Activated T-helper 2 cell treated with anti-CD3 and anti-CD28 coated beads, Interferon-gamma antibody, Interleukin-2, Interleukin-4, amounts not matched to agents 10 μg/mL and 5 μg/mL and 100 μg/mL, durations not matched to agents 14 hours and 24 hours and 36 hours (primary cell): ENCODE measurements at regions not wholly inside any gene's neighbourhood (a gene's known extent, or its start where the extent isn't known, plus 50 kb on each side); places are given as distances from the start of the nearest gene placed in this dataset.

Source experiments
- DNase-seq: peaks from one replicate; pipeline ENCODE4 v3.0.0; 2021; ENCODE audit warnings: low spot score
- H3K27ac Mint-ChIP-seq: one replicate; pipeline ENCODE4 v1.8.0; 2021; ENCODE audit warnings: mixed read lengths
- H3K27me3 Mint-ChIP-seq: one replicate; pipeline ENCODE4 v1.8.0; 2021; ENCODE audit warnings: low read depth, mixed read lengths
- H3K36me3 Mint-ChIP-seq: one replicate; pipeline ENCODE4 v1.8.0; 2021; ENCODE audit warnings: low read depth, mixed read lengths
- H3K4me1 Mint-ChIP-seq: one replicate; pipeline ENCODE4 v1.8.0; 2021; ENCODE audit warnings: low read depth, mixed read lengths
- H3K4me3 Mint-ChIP-seq: one replicate; pipeline ENCODE4 v1.8.0; 2021; ENCODE audit warnings: low read depth, mild to moderate bottlenecking, moderate library complexity, mixed read lengths
- H3K9me3 Mint-ChIP-seq: one replicate; pipeline ENCODE4 v1.8.0; 2021; ENCODE audit warnings: mixed read lengths
- intact Hi-C: fragments of 100-400 bp; cut with micrococcal nuclease; formaldehyde crosslinking; loops from one replicate; pipeline ENCODE4 v1.15.1; 2023

DNA sequence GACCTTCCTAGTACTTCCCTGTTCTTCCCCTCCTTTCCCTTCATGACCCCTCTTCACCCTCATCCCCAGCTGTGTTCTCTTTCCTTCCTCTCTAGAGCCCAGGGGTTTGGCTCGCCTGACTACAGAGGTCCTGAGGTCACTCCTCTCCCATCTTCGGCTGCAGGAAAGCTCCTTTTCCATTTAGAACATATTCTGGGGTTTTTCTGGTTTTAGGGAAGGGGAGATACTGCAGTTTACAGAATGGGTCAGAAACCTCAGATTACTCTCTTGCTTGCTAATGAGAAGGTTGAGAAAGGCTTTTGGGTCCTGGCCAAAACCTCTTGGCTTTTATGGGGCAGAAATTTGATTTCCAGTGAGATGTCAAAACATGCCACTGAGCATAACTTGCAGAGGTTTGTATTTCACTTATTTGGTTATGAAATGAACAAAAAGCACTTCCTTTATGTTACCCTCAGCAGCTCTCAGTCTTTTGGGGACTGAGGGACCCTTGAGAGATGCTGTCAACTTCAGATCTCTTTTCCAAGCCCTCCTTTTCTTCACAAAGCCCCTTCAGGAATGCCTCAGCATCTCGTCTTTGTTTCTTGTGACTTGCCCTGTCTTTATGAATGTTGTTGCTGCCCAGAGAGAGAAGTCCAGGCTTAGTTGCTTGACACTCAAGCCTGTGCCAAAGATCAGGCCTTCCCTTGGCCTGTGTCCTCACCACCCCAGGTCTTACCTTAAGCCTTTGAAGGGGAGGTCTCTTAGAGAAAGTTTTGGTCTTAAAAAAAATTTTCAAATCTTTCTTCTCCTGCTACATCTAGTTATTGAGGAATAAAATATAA, 121.7 kb upstream of the TPM1 start:
- intact Hi-C loops: no loop called here
- Mint-ChIP-seq H3K9me3 (no peaks in the 10 kb centered on the region), H3K27me3 (peaks cover 19% of the 10 kb centered on the region), H3K36me3 (no peaks in the 10 kb centered on the region), H3K4me1 (no peaks in the 10 kb centered on the region), H3K4me3 (no peak overlapping the region), H3K27ac (no peak overlapping the region)
- DNase-seq: no peak

DNA sequence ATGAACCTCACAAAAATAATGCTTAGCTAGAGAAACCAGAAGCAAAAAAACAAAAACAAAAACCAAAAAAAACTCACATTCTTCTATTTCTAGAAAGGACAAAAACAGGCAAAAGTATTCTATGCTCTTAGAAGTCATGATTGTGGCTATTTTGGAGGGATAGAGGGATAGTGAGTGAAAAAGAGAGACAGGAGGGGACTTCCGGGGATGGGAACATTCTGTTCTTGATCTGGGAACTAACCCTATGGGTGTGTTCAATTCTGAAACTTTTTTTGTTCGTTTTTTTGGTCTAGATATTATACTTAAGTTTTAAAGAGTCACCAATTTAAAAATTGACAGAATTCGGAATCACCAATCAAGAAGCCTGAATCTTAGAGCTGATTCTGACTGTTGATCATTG, 120.0 kb upstream of the TPM1 start:
- Mint-ChIP-seq H3K27ac (no peak overlapping the region), H3K9me3 (no peaks in the 10 kb centered on the region), H3K4me3 (no peak overlapping the region), H3K4me1 (no peaks in the 10 kb centered on the region), H3K27me3 (peaks cover 18% of the 10 kb centered on the region), H3K36me3 (no peaks in the 10 kb centered on the region)
- no peak for DNase-seq
- intact Hi-C loops: no loop called here

- Mint-ChIP-seq H3K4me1 (no peaks in the 10 kb centered on the region), H3K27ac (no peak overlapping the region), H3K9me3 (no peaks in the 10 kb centered on the region), H3K4me3 (no peak overlapping the region), H3K27me3 (peaks cover 24% of the 10 kb centered on the region), H3K36me3 (no peaks in the 10 kb centered on the region)
- DNase-seq: no peak
- intact Hi-C loops: no loop called here
Measured at GRCh38 chr15:62925875-62926274, 116.7 kb upstream of the TPM1 start.

- DNase-seq: no peak
- Mint-ChIP-seq H3K36me3 (no peaks in the 10 kb centered on the region), H3K27ac (no peak overlapping the region), H3K27me3 (peaks cover 29% of the 10 kb centered on the region), H3K4me3 (no peak overlapping the region), H3K4me1 (no peaks in the 10 kb centered on the region), H3K9me3 (no peaks in the 10 kb centered on the region)
- intact Hi-C loops: no loop called here
Measured at GRCh38 chr15:62927196-62927595, 115.4 kb upstream of the TPM1 start.

DNA sequence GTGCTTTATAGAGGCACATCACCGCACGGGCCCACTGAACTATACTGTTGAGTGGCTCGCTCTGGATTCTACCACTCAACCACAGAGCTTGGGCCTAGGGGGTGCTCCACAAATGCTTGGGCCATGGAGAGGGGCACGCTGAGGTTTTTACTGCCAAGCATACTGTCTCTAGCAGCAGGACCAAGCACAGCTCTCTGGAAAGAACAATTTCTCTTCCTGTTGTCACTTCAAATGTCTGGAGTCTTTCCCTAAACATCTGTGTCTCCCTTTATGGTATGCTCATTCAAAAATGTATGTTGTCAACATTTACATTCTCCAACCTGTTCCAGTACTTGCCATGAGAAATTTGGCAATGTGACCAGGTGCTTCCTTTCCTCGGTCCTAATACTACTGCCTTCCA, 114.7 kb upstream of the TPM1 start:
- no peaks in the 10 kb centered on the region for H3K9me3 Mint-ChIP-seq
- no peak overlapping the region for H3K4me3 Mint-ChIP-seq
- no peaks in the 10 kb centered on the region for H3K4me1 Mint-ChIP-seq
- no peak for DNase-seq
- H3K36me3 Mint-ChIP-seq: no peaks in the 10 kb centered on the region
- intact Hi-C loops: no loop called here
- H3K27me3 Mint-ChIP-seq: peaks cover 27% of the 10 kb centered on the region
- H3K27ac Mint-ChIP-seq: no peak overlapping the region

GRCh38 chr15:62928242-62928999, 114.1 kb upstream of the TPM1 start:
- DNase-seq: no peak
- no peak overlapping the region for H3K4me3 Mint-ChIP-seq
- H3K27ac Mint-ChIP-seq: no peak overlapping the region
- H3K36me3 Mint-ChIP-seq: no peaks in the 10 kb centered on the region
- H3K4me1 Mint-ChIP-seq: no peaks in the 10 kb centered on the region
- peaks cover 27% of the 10 kb centered on the region for H3K27me3 Mint-ChIP-seq
- intact Hi-C loops: no loop called here
- H3K9me3 Mint-ChIP-seq: no peaks in the 10 kb centered on the region

DNA sequence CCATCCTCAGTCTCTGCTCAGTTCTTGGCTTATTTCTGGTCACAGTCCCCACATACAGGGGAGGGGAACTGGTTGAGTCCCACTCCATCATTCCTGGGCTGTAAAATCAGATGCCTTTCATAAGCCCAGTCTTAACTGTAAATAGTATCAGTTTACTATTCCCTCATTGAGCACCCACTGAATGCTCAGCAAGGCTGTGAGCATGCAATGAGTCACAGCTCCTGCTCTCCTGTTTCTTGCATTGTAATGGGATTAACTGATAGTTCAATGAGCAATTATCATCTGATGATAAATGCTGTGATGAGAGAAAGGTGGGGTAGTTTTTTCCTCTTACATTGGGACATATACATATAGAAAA, 113.6 kb upstream of the TPM1 start:
- no peak for DNase-seq
- H3K36me3 Mint-ChIP-seq: no peaks in the 10 kb centered on the region
- H3K27ac Mint-ChIP-seq: no peak overlapping the region
- intact Hi-C loops: no loop called here
- no peaks in the 10 kb centered on the region for H3K9me3 Mint-ChIP-seq
- H3K27me3 Mint-ChIP-seq: peaks cover 25% of the 10 kb centered on the region
- no peaks in the 10 kb centered on the region for H3K4me1 Mint-ChIP-seq
- no peak overlapping the region for H3K4me3 Mint-ChIP-seq

DNA sequence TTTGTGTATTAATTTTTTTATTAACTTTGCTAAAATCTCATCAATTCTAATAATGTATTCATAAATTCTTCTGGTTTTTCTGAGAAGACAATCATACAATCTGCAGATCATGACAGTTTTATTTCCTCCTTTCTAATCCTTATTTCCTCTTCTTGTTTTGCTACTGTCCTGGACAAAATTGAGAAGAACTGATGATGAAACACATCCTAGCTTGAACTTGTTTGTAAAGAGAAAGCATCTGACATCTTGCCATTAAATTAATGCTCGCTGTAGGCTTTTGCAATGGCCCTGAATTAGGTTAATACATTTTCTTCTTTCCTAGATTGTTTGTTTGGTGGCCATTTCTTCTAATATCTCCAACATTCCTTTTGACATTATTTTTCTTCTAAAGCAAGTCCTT, 110.9 kb upstream of the TPM1 start:
- Mint-ChIP-seq H3K9me3 (no peaks in the 10 kb centered on the region), H3K27me3 (peaks cover 31% of the 10 kb centered on the region), H3K4me1 (peaks cover 4% of the 10 kb centered on the region), H3K36me3 (no peaks in the 10 kb centered on the region), H3K27ac (no peak overlapping the region), H3K4me3 (no peak overlapping the region)
- intact Hi-C loops: no loop called here
- no peak for DNase-seq

DNA sequence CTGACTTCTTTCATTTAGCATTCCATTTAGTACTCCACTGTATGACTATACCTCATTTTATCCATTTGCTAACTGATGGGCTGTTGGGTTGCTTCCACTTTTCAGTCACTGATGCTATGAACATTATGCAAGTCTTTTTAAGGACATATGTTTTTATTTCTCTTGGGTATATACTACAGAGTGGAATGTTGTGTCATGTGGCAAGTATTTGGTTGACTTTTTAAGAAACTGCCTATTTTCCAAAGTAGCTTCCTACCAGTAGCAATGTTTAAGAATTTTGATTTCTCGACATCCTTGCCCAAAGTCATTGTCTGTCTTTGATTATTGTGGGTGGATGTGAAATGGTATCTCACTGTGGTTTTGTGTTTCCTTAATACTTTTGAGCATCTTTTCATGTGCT, 110.1 kb upstream of the TPM1 start:
- Mint-ChIP-seq H3K27me3 (peaks cover 32% of the 10 kb centered on the region), H3K36me3 (no peaks in the 10 kb centered on the region), H3K4me1 (peaks cover 4% of the 10 kb centered on the region), H3K4me3 (no peak overlapping the region), H3K9me3 (no peaks in the 10 kb centered on the region), H3K27ac (no peak overlapping the region)
- intact Hi-C loops: no loop called here
- no peak for DNase-seq

GRCh38 chr15:62933386-62933785, 109.2 kb upstream of the TPM1 start:
- no peak overlapping the region for H3K27ac Mint-ChIP-seq
- DNase-seq: no peak
- H3K36me3 Mint-ChIP-seq: no peaks in the 10 kb centered on the region
- H3K9me3 Mint-ChIP-seq: no peaks in the 10 kb centered on the region
- intact Hi-C loops: no loop called here
- peaks cover 6% of the 10 kb centered on the region for H3K4me1 Mint-ChIP-seq
- peaks cover 29% of the 10 kb centered on the region for H3K27me3 Mint-ChIP-seq
- no peak overlapping the region for H3K4me3 Mint-ChIP-seq

DNA sequence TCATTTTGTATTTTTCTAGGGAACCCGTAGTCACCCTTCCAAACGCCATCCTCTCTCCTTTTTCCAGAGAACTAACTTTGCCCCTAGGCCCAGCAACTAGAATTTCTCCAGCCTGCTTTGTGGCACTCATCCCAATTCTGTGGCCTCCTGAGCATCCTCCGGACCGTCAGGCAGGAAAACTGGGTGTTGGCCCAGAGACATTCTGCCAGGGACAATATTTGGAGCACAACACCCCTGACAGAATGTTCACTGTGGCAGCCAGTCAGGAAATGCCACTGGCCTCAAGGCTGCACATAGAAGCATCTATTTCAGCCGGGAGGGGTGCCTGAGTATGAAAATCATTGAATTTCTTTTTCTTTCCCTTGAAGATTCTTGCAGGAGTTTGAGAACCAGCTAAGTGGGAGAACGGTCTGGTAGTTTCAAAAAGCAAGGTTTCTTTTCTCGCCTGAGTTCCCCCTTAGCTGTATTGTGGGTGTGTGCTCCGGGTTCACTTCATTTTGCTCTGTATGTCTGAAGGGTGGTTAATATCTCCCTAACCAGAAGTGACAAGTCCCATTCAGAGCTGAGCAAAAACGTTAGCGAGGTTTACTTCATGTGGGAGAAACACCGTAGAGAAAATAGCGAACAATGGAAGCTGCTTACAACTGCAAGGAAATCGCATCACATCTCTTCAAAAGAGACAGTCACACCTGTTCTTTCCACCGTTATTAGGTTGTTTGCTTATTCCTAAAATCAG, 108.1 kb upstream of the TPM1 start:
- intact Hi-C loops: no loop called here
- Mint-ChIP-seq H3K4me1 (peaks cover 15% of the 10 kb centered on the region), H3K27me3 (peaks cover 25% of the 10 kb centered on the region), H3K4me3 (no peak overlapping the region), H3K9me3 (no peaks in the 10 kb centered on the region), H3K36me3 (no peaks in the 10 kb centered on the region), H3K27ac (no peak overlapping the region)
- DNase-seq: no peak

DNA sequence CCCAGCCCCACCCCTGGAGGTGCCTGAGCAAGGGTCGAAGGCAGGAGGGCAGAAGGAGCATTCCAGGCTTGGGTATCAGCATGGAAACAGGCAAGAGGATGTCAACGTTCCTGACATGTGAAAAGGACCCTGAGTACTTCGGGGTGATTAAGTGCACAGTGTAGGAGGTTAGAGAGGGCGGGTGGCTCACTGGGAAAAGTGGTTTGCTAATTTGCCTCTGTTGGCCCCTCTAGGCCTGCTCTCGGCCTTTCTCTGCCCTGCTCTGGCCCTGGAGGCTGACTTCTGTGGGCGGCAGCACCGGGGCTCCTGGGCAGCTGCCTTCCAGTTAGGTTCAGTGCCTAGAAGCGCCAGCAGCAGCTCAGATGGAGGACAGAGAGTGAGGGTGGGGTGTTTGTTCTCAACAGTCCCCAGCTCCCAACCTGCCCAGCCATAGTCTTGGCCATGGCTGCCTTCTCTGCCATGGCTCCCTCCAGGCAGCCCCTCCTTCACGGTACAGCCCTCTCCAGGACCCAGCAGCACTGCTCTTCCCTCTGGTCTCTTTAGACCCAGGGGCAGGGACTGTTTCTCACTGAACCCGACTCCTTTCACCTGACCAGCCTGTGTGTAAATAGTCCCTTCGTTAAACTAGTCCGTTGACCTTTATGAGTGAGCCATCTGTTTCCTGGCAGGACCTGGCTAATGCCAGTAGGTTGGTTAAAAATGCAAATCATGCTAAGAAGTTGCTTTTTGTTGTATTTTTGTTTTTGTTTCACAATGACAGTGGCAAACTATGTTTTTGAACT, 107.1 kb upstream of the TPM1 start:
- no peak overlapping the region for H3K4me3 Mint-ChIP-seq
- H3K4me1 Mint-ChIP-seq: peaks cover 18% of the 10 kb centered on the region
- peaks cover 21% of the 10 kb centered on the region for H3K27me3 Mint-ChIP-seq
- DNase-seq: no peak
- H3K36me3 Mint-ChIP-seq: no peaks in the 10 kb centered on the region
- no peak overlapping the region for H3K27ac Mint-ChIP-seq
- H3K9me3 Mint-ChIP-seq: no peaks in the 10 kb centered on the region
- intact Hi-C loops: no loop called here
